ENCODE measurements at regions not wholly inside any gene's neighbourhood (a gene's known extent, or its start where the extent isn't known, plus 50 kb on each side); places are given as distances from the start of the nearest gene placed in this dataset.

- Mint-ChIP-seq H3K4me3 (no peak overlapping the region), H3K27ac (no peak overlapping the region), H3K4me1 (peaks cover 6 to 12% of the 10 kb centered on the region in 2 experiments; a peak in 3 of 4 replicates), H3K9me3 (no peaks in the 10 kb centered on the region), H3K36me3 (ENCODE audit: insufficient read depth in 1 of 3, low read depth in 3 of 3) (no peaks in the 10 kb centered on the region), H3K27me3 (ENCODE audit: low read depth) (no peaks in the 10 kb centered on the region)
- no peaks in the 10 kb centered on the region for H3K79me1 ChIP-seq (ENCODE audit: insufficient read depth, low read depth, low read length, poor library complexity, severe bottlenecking)
- no peak overlapping the region for H4K8ac ChIP-seq (replicated peaks; ENCODE audit: insufficient read length, low read depth, low read length)
- H2AFZ ChIP-seq (ENCODE audit: low read length), result no peak overlapping the region
- H4K91ac ChIP-seq (ENCODE audit: insufficient read length, low read depth, low read length), result no peak overlapping the region
- H3K4ac ChIP-seq (ENCODE audit: low read depth, low read length), result no peak overlapping the region
- no peak overlapping the region for H4K5ac ChIP-seq (ENCODE audit: insufficient read length, low read depth, low read length)
- DNase-seq, result no peak
- H2BK20ac ChIP-seq (ENCODE audit: low read depth, low read length, poor library complexity, severe bottlenecking), result no peak overlapping the region
- H3K9ac ChIP-seq (ENCODE audit: extremely low read depth, insufficient read length, low read length), result no peak overlapping the region
- no peak overlapping the region for H2BK5ac ChIP-seq (ENCODE audit: insufficient read length, low read length)
- H2AK5ac ChIP-seq (ENCODE audit: insufficient read length, low read length), result no peak overlapping the region
- no peak overlapping the region for H3K27ac ChIP-seq (ENCODE audit: insufficient read length, low read depth, low read length)
- H3K14ac ChIP-seq (ENCODE audit: insufficient read depth, low read length), result no peak overlapping the region
- H3K27me3 ChIP-seq (ENCODE audit: insufficient read depth, low read length), result no peaks in the 10 kb centered on the region
- H4K20me1 ChIP-seq (ENCODE audit: control insufficient read depth, insufficient read depth, insufficient read length), result no peaks in the 10 kb centered on the region
- H3K56ac ChIP-seq (ENCODE audit: insufficient read length, low read depth, low read length), result no peak overlapping the region
- no peak overlapping the region for H3K4me2 ChIP-seq (ENCODE audit: insufficient read depth, insufficient read length, low read length)
- H3T11ph ChIP-seq (ENCODE audit: low read length), result no peak overlapping the region
- no peaks in the 10 kb centered on the region for H3K4me1 ChIP-seq (ENCODE audit: insufficient read depth, low read length)
- H2BK15ac ChIP-seq (ENCODE audit: low read depth, low read length), result no peak overlapping the region
- no peaks in the 10 kb centered on the region for H3K79me2 ChIP-seq (ENCODE audit: insufficient read depth, low read length)
- H3K23ac ChIP-seq (ENCODE audit: insufficient read length, low read depth, low read length), result no peak overlapping the region
- no peak overlapping the region for H2BK120ac ChIP-seq (ENCODE audit: low read depth, low read length, poor library complexity, severe bottlenecking)
- H3K18ac ChIP-seq (ENCODE audit: insufficient read length, low read depth, low read length), result no peak overlapping the region
- H3K9me3 ChIP-seq (ENCODE audit: control insufficient read depth, low read depth, low read length), result no peaks in the 10 kb centered on the region
- H2BK12ac ChIP-seq (ENCODE audit: insufficient read length, low read depth, low read length), result no peak overlapping the region
- TF ChIP-seq CTCF (conservative IDR thresholded peaks at IDR 0.05), result no peak
- no CpG with 5 or more reads among the region's 14 CpGs for WGBS (ENCODE audit: extremely low coverage, insufficient read length, low lambda C conversion rate)
- no peaks in the 10 kb centered on the region for H3K23me2 ChIP-seq (ENCODE audit: insufficient read length, low read depth, low read length, poor library complexity, severe bottlenecking)
Measured at GRCh38 chr12:127060933-127061332, 1206.0 kb upstream of the TMEM132C start.

Measured in H9 (cell line).